Activated T-cell treated with anti-CD3 and anti-CD28 coated beads, Interleukin-2, amount 50 U/mL, for 72 hours (primary cell): ENCODE measurements at regions not wholly inside any gene's neighbourhood (a gene's known extent, or its start where the extent isn't known, plus 50 kb on each side); places are given as distances from the start of the nearest gene placed in this dataset.
"Not testable (repeated sequence)": the region's sequence is repeated elsewhere in the genome, so short reads cannot be mapped to it uniquely, and the experiment has no call there.

Experiments
- ATAC-seq, 2 donors: fragments of 150-1000 bp; cut with Tn5 transposase; replicated peaks in 1 of 2; 2 replicates each; pipeline ENCODE4 v1.10.0; 2021; ENCODE audit warnings: moderate library complexity in 2 of 2, mild to moderate bottlenecking in 1 of 2
- DNase-seq, 2 donors: peaks; one replicate each; pipeline ENCODE4 v3.0.0; 2021 to 2022; ENCODE audit warnings: mixed read lengths in 1 of 2
- H3K27ac Mint-ChIP-seq: one replicate; pipeline ENCODE4 v1.8.0; 2022; ENCODE audit warnings: mild to moderate bottlenecking, moderate library complexity, mixed read lengths
- H3K27me3 Mint-ChIP-seq: one replicate; pipeline ENCODE4 v1.8.0; 2022; ENCODE audit warnings: low read depth, mixed read lengths
- H3K36me3 Mint-ChIP-seq, 2 donors: one replicate each; pipeline ENCODE4 v1.8.0; 2022; ENCODE audit warnings: mixed read lengths in 2 of 2, mild to moderate bottlenecking in 1 of 2; ENCODE audit not compliant: insufficient read depth in 2 of 2
- H3K4me1 Mint-ChIP-seq: one replicate; pipeline ENCODE4 v1.8.0; 2022; ENCODE audit warnings: low read depth, mixed read lengths
- H3K4me3 Mint-ChIP-seq, 2 donors: one replicate each; pipeline ENCODE4 v1.8.0; 2022; ENCODE audit warnings: mild to moderate bottlenecking in 2 of 2, mixed read lengths in 2 of 2, moderate library complexity in 2 of 2
- H3K9me3 Mint-ChIP-seq, 2 donors: one replicate each; pipeline ENCODE4 v1.8.0; 2022; ENCODE audit warnings: mixed read lengths in 2 of 2

GRCh38 chr9:107778661-107779060 lies 289.1 kb upstream of the KLF4 start:
- H3K9me3 Mint-ChIP-seq: peaks cover 3% of the 10 kb centered on the region in 2 donors
- no peak overlapping the region for H3K4me3 Mint-ChIP-seq
- no peaks in the 10 kb centered on the region for H3K27me3 Mint-ChIP-seq
- ATAC-seq (no peak), DNase-seq (no peak)
- H3K4me1 Mint-ChIP-seq: no peaks in the 10 kb centered on the region
- no peak overlapping the region for H3K27ac Mint-ChIP-seq
- no peaks in the 10 kb centered on the region for H3K36me3 Mint-ChIP-seq

- not testable (repeated sequence) for H3K4me3 Mint-ChIP-seq, ATAC-seq
These were observed 284.5 kb upstream of the KLF4 start for GRCh38 chr9:107774099-107774498.

GRCh38 chr9:107772988-107773387 lies 283.4 kb upstream of the KLF4 start:
- DNase-seq: no peak

More at GRCh38 chr9:107774099-107774498, 284.5 kb upstream of the KLF4 start:
- DNase-seq, H3K27me3 Mint-ChIP-seq, H3K9me3 Mint-ChIP-seq, H3K36me3 Mint-ChIP-seq, H3K4me1 Mint-ChIP-seq, H3K27ac Mint-ChIP-seq: not testable (repeated sequence)

GRCh38 chr9:107770716-107771115 lies 281.1 kb upstream of the KLF4 start:
- Mint-ChIP-seq H3K9me3 (peaks cover 2 to 3% of the 10 kb centered on the region in 2 donors), H3K4me3 (no peak overlapping the region), H3K36me3 (no peaks in the 10 kb centered on the region), H3K4me1 (no peaks in the 10 kb centered on the region), H3K27ac (no peak overlapping the region), H3K27me3 (no peaks in the 10 kb centered on the region)
- ATAC-seq (no peak), DNase-seq (no peak)

More at GRCh38 chr9:107772988-107773387, 283.4 kb upstream of the KLF4 start:
- H3K4me3 Mint-ChIP-seq: no peak overlapping the region
- peaks cover 2 to 3% of the 10 kb centered on the region in 2 donors for H3K9me3 Mint-ChIP-seq
- no peak overlapping the region for H3K27ac Mint-ChIP-seq
- H3K36me3 Mint-ChIP-seq: no peaks in the 10 kb centered on the region
- H3K27me3 Mint-ChIP-seq: no peaks in the 10 kb centered on the region
- H3K4me1 Mint-ChIP-seq: no peaks in the 10 kb centered on the region
- no peak for ATAC-seq

GRCh38 chr9:107768224-107768623 lies 278.7 kb upstream of the KLF4 start:
- ATAC-seq (no peak), DNase-seq (no peak)
- no peak overlapping the region for H3K27ac Mint-ChIP-seq
- H3K9me3 Mint-ChIP-seq: peaks cover 2 to 6% of the 10 kb centered on the region in 2 donors
- H3K4me1 Mint-ChIP-seq: no peaks in the 10 kb centered on the region
- no peaks in the 10 kb centered on the region for H3K36me3 Mint-ChIP-seq
- no peaks in the 10 kb centered on the region for H3K27me3 Mint-ChIP-seq
- no peak overlapping the region for H3K4me3 Mint-ChIP-seq

GRCh38 chr9:107767711-107768110 lies 278.1 kb upstream of the KLF4 start:
- Mint-ChIP-seq H3K36me3 (no peaks in the 10 kb centered on the region), H3K4me1 (no peaks in the 10 kb centered on the region), H3K9me3 (peaks cover 2 to 6% of the 10 kb centered on the region in 2 donors), H3K4me3 (no peak overlapping the region), H3K27me3 (no peaks in the 10 kb centered on the region), H3K27ac (no peak overlapping the region)
- ATAC-seq: no peak
- DNase-seq: no peak

GRCh38 chr9:107763469-107763868 lies 273.9 kb upstream of the KLF4 start:
- not testable (repeated sequence) for H3K27ac Mint-ChIP-seq, H3K4me3 Mint-ChIP-seq, ATAC-seq, DNase-seq, H3K36me3 Mint-ChIP-seq, H3K4me1 Mint-ChIP-seq, H3K27me3 Mint-ChIP-seq, H3K9me3 Mint-ChIP-seq

- Mint-ChIP-seq H3K36me3 (no peaks in the 10 kb centered on the region), H3K9me3 (peaks cover 6 to 9% of the 10 kb centered on the region in 2 donors), H3K4me1 (no peaks in the 10 kb centered on the region), H3K27me3 (no peaks in the 10 kb centered on the region), H3K27ac (no peak overlapping the region), H3K4me3 (no peak overlapping the region)
- no peak for ATAC-seq
- no peak for DNase-seq
These were observed 271.7 kb upstream of the KLF4 start for GRCh38 chr9:107761307-107761706.

- Mint-ChIP-seq H3K27me3 (no peaks in the 10 kb centered on the region), H3K4me1 (no peaks in the 10 kb centered on the region), H3K9me3 (peaks cover 6 to 9% of the 10 kb centered on the region in 2 donors), H3K36me3 (no peaks in the 10 kb centered on the region), H3K4me3 (no peak overlapping the region), H3K27ac (no peak overlapping the region)
- ATAC-seq (no peak), DNase-seq (no peak)
These were observed 271.1 kb upstream of the KLF4 start for GRCh38 chr9:107760469-107761242.

- ATAC-seq: no peak
These were observed 270.2 kb upstream of the KLF4 start for GRCh38 chr9:107759823-107760166.

GRCh38 chr9:107759009-107759822 lies 269.6 kb upstream of the KLF4 start:
- Mint-ChIP-seq H3K27ac (no peak overlapping the region), H3K36me3 (no peaks in the 10 kb centered on the region), H3K4me1 (no peaks in the 10 kb centered on the region), H3K9me3 (peaks cover 6 to 9% of the 10 kb centered on the region in 2 donors), H3K4me3 (no peak overlapping the region), H3K27me3 (no peaks in the 10 kb centered on the region)
- ATAC-seq: no peak
- DNase-seq: no peak

More at GRCh38 chr9:107759823-107760166, 270.2 kb upstream of the KLF4 start:
- no peak overlapping the region for H3K27ac Mint-ChIP-seq
- H3K27me3 Mint-ChIP-seq: no peaks in the 10 kb centered on the region
- no peak overlapping the region for H3K4me3 Mint-ChIP-seq
- H3K36me3 Mint-ChIP-seq: no peaks in the 10 kb centered on the region
- peaks cover 6 to 9% of the 10 kb centered on the region in 2 donors for H3K9me3 Mint-ChIP-seq
- DNase-seq: no peak
- H3K4me1 Mint-ChIP-seq: no peaks in the 10 kb centered on the region

- Mint-ChIP-seq H3K4me1 (no peaks in the 10 kb centered on the region), H3K9me3 (peaks cover 3% of the 10 kb centered on the region in 2 donors), H3K36me3 (no peaks in the 10 kb centered on the region), H3K27me3 (no peaks in the 10 kb centered on the region), H3K27ac (no peak overlapping the region), H3K4me3 (no peak overlapping the region)
- no peak for ATAC-seq
- DNase-seq: no peak
These were observed 266.5 kb upstream of the KLF4 start for GRCh38 chr9:107756091-107756490.

GRCh38 chr9:107755246-107755645 lies 265.7 kb upstream of the KLF4 start:
- Mint-ChIP-seq H3K4me3 (no peak overlapping the region), H3K9me3 (peaks cover 3% of the 10 kb centered on the region in 2 donors), H3K36me3 (no peaks in the 10 kb centered on the region), H3K27me3 (no peaks in the 10 kb centered on the region), H3K27ac (no peak overlapping the region), H3K4me1 (no peaks in the 10 kb centered on the region)
- peak in 1 of 2 donors; percentile 19 for ATAC-seq
- no peak for DNase-seq
